GM21528 (cell line): ENCODE measurements at regions not wholly inside any gene's neighbourhood (a gene's known extent, or its start where the extent isn't known, plus 50 kb on each side); places are given as distances from the start of the nearest gene placed in this dataset.
"Not testable (repeated sequence)": the region's sequence is repeated elsewhere in the genome, so short reads cannot be mapped to it uniquely, and the experiment has no call there.

ENCODE experiments used
- ATAC-seq: cut with Tn5 transposase; IDR thresholded peaks from one replicate; pipeline ENCODE4 v1.9.1; 2021; ENCODE audit warnings: mild to moderate bottlenecking, moderate library complexity; ENCODE audit not compliant: unreplicated experiment, low FRiP score

- ATAC-seq, result no peak
Observed at GRCh38 chr22:48782326-48782725, 1045.3 kb downstream of the BRD1 start.

DNA sequence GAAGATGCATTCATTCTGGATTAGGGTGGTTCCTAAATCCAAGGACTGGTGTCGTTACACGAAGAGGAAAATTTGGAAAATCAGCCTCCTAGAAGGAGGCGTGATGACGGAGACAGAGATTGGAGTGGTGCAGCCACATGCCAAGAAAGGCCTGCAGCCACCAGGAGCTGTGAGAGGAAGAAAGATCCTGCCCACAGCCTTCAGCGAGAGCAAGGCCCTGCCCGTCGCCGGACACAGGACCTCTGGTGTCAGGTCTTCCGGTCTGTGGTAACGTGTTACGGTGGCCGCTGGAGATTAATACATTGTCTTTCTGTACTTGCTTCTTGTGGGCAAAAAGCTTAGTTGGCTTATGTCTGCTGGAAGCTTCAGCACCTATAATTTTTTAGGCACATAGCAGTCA is 1045.8 kb downstream of the BRD1 start:
- ATAC-seq, result no peak

DNA sequence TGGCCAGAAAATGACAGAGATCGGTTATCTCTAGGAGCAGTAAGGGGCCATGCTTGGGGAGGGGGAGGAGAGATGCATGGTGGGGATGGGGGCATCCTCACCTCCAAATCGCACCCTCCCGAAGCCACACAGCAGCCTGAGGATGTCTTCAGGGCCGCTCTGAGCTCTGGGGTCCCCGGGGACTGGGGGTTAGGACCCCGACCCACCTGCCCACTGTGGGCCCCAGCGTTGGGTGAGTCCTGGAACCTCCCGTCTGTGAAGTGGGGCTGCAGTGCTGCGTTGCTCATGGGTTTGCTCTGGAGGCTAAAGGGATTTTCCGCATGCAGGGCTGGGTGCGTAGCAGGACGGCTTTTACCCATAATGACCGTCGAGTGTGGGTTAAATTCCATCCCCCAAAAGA is 1046.3 kb downstream of the BRD1 start:
- ATAC-seq, result no peak

- no peak for ATAC-seq
Observed at GRCh38 chr22:48780597-48781277, 1046.9 kb downstream of the BRD1 start.

- no peak for ATAC-seq
Observed at GRCh38 chr22:48779661-48780596, 1047.7 kb downstream of the BRD1 start.

GRCh38 chr22:48779211-48779643 is 1048.4 kb downstream of the BRD1 start:
- no peak for ATAC-seq

DNA sequence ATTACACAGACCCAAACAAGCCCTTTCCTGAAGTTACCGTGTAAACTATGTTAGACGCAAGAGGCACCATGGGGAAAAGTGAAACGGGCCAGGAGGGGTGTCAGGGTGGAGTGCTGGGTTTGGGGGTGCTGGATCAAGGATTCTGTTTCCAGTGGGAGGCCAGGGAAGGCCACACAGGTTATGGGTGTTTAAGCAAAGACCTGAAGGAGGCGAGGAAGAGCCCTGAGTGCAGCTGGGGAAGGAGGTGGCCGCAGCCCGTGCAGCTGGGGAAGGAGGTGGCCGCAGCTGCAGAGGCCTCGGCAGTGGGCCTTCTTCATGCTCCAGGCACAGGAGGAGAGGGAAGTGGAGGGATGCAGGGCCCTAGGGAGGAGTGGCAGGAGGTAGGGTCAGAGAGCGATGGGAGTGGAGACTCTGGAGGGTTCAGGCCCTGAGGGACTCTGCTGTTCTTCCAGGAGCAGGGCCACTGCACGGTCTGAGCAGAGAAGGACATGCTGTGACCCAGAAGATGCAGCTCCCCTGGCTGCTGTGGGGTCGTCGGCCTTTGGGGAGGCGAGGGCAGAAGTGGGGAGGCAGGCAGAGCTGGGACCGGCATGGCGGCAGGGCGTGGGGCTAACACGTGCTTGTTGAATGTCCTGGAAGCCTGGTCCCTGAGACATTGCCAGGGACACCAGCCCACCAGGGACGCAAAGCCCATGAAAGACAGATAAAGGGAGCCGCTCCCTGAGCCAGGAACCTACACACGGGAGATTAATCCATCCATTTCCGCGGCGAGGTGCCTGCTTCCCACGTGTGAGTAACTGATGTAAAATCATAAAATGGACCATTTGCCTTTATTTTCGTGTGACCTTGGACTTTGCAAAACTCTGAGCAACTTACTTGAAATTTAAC is 1049.1 kb downstream of the BRD1 start:
- no peak for ATAC-seq

- no peak for ATAC-seq
Observed at GRCh38 chr22:48772286-48772907, 1055.3 kb downstream of the BRD1 start.

DNA sequence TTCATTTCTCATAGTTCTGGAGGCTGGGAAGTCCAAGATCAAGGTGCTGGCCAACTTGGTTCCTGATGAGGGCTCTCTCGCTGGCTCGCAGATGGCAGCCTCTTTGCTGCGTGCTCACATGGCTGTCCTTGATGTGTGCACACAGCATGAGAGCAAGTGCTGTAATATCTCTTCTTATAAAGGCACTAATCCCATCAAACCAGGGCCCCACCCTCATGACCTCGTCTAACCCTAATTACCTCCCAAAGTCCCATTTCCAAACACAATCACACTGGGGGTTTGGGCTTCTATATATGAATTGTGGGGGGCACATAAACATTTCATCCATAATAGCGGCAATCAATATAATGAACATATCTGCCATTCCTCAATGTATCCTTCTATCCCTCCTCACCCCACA is 1062.1 kb downstream of the BRD1 start:
- no peak for ATAC-seq

DNA sequence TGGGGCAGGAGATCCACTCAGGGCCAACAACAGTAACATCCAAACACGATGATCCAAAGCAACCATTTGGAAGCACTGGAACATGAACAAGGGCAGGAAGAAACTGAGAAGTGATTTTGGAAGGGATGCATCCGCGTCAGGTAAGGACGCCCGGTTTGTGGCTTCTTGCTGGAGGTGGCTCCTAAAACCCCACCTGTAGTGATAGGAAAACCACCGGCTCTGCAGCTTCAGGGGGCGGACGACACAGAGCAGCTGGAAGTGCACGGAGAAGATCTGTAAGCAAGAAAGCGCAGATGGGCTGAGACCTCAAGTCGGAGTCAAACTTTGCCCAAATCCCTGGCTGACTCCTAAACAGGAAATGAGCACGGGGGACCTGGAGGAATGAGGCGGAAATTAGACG is 1066.1 kb downstream of the BRD1 start:
- ATAC-seq, result no peak

DNA sequence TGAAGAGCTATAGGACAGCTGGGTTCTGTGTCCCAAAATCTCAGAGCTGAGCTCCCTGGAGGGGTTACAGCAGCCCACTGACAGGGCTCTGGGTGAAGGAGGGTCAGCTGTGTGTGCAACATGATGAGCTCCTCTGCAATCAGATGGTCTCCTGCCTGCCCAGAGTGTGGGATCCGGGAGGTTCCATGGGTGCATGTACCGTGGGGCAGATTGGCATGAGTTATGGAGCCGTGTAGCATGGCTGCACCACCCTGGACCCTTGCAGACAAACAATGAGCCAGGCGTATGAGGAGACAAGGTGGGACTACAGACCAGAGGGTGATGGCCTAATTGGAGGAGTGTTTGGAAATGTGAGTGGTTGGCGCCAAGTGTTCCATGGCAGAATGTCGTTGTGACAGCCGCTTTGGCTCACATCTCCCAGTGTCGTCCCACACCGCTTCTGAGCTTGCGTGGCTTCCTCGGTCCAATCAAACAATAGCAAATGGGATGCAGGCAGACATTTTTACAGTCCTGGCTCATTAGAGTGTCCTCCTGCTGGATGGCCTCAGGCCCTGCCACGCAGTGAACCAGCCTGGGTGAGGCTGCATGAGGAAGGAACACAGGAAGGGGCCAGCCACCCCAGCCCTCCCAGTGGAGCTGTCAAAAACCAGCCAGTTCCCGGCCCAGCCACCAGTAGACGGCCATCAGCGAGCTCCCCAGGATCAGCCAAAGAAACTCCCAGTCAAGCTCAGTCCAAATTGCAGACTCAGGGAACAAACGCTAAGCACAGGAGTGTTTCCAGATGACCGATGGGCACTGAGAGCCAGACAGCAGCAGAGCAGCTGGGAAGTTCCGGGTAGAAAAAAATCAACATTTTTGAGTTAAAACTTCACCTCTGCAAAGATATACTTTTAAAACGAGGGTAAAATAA is 1066.9 kb downstream of the BRD1 start:
- ATAC-seq, result no peak

- ATAC-seq, result no peak
Observed at GRCh38 chr22:48758881-48759875, 1068.5 kb downstream of the BRD1 start.

DNA sequence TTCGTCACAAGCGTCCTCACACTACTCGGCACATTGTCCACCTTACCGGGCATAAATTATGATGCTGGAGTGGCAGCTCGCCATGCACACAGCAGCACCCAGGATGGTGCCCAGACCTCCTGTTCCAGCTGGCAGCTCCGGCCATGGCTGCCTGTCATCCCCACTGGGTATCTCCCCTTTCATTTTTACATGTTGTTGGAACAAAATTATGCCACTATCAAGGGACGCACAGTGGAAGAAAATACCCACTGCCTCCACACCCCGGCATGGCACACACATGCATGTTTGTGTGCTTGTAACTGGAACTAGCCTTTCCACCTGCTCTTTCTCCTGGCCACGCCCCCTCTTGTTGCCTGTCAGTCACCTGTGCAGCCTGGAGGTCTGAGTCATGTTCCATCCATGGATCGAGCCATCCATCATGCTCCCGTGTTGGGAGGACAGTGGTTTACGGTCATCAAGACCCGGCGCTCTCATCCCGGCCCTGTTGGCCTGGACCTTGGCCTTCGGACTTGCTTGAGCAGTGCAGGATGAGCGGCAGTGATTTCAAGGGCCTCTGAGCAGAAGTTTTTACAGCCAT is 1069.6 kb downstream of the BRD1 start:
- no peak for ATAC-seq

DNA sequence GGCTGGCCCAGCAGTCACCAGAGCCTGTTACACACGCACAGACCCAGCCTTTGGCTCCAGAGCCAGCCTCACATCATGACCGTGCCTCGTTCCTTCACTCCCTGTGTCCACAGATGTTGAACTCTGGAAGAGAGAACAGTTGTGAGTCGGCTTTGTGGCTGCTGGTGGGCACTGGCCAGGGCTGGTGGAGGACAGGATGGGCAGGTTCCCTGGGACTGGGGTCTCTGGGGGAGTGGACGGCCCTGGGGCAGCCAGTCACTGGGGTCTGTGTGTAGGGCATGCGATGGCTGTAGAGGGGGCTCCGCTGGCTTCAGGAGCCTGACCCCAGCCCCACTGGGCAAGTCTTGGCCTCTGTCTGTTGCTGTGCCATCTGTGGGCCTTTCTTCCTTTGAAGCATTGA is 1070.1 kb downstream of the BRD1 start:
- no peak for ATAC-seq

GRCh38 chr22:48757135-48757534 is 1070.5 kb downstream of the BRD1 start:
- not testable (repeated sequence) for ATAC-seq

GRCh38 chr22:48756146-48757111 is 1071.2 kb downstream of the BRD1 start:
- ATAC-seq, result no peak
